ENCODE measurements at regions not wholly inside any gene's neighbourhood (a gene's known extent, or its start where the extent isn't known, plus 50 kb on each side); places are given as distances from the start of the nearest gene placed in this dataset.

DNA sequence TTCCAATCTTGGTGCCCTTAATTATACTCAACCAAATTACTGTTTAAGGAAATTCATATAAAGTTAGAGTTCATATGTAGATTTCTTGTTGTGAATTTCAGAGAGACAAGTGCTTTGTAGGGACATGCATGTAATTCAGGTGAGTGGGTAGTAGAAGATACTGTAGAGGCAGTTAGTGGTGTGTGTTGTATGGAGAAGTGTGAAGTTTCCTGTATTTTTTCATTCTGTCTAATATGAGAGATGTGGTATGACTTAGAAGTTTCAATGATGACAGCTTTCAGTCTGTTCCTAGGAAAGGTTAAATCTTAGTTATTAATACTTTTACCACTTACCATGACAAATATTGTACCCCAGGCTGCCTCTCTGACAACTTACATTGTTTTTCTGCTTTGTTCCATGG lies 294.2 kb downstream of the TDRD3 start:
- TF ChIP-seq POLR2A (IDR thresholded peaks at IDR 0.05), result no peak
- TF ChIP-seq, protein P1, sequence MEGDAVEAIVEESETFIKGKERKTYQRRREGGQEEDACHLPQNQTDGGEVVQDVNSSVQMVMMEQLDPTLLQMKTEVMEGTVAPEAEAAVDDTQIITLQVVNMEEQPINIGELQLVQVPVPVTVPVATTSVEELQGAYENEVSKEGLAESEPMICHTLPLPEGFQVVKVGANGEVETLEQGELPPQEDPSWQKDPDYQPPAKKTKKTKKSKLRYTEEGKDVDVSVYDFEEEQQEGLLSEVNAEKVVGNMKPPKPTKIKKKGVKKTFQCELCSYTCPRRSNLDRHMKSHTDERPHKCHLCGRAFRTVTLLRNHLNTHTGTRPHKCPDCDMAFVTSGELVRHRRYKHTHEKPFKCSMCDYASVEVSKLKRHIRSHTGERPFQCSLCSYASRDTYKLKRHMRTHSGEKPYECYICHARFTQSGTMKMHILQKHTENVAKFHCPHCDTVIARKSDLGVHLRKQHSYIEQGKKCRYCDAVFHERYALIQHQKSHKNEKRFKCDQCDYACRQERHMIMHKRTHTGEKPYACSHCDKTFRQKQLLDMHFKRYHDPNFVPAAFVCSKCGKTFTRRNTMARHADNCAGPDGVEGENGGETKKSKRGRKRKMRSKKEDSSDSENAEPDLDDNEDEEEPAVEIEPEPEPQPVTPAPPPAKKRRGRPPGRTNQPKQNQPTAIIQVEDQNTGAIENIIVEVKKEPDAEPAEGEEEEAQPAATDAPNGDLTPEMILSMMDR (IDR thresholded peaks at IDR 0.05), result no peak
- DNase-seq (ENCODE audit: low spot score in 2 of 2), result no peak
- intact Hi-C loops (cut with DNase I; ENCODE audit: low total_unique reads), result no loop called here

GRCh38 chr13:60690604-60691003 lies 293.6 kb downstream of the TDRD3 start:
- WGBS, 2 donors, result 66 to 67% methylated on average over 6 of the region's 6 CpGs
- no peak overlapping the region for H3K4me3 ChIP-seq (ENCODE audit: low read depth, poor library complexity, severe bottlenecking)
- DNase-seq (ENCODE audit: low spot score in 2 of 2), result no peak
- intact Hi-C loops (cut with DNase I; ENCODE audit: low total_unique reads), result no loop called here
- TF ChIP-seq, protein P1 (IDR thresholded peaks at IDR 0.05), result no peak
- TF ChIP-seq POLR2A (IDR thresholded peaks at IDR 0.05), result no peak

More for the DNA sequence above, 294.2 kb downstream of the TDRD3 start:
- H3K4me3 ChIP-seq (ENCODE audit: low read depth, poor library complexity, severe bottlenecking), result no peak overlapping the region

DNA sequence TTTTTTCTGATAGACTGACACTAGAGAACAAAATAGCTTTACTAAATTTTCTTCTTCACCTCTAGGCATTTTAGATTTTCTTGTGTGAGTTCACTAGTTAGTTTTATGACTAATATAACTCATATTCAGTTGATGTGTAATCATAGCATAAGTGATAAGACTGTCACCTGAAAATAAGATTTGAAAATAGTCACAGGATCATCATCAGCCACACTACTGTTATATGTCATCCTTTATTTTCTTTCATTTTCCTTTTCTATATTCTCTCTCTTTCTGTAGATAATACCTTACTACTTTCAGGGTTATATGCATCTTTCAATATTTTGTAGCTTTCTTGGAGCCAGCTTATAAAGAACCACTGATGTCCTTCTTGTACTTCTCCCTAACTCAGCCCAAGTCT lies 292.6 kb downstream of the TDRD3 start:
- no peak overlapping the region for H3K4me3 ChIP-seq (ENCODE audit: low read depth, poor library complexity, severe bottlenecking)
- intact Hi-C loops (cut with DNase I; ENCODE audit: low total_unique reads), result no loop called here
- TF ChIP-seq, protein P1 (IDR thresholded peaks at IDR 0.05), result no peak
- no peak for TF ChIP-seq POLR2A (IDR thresholded peaks at IDR 0.05)
- DNase-seq (ENCODE audit: low spot score in 2 of 2), result no peak

DNA sequence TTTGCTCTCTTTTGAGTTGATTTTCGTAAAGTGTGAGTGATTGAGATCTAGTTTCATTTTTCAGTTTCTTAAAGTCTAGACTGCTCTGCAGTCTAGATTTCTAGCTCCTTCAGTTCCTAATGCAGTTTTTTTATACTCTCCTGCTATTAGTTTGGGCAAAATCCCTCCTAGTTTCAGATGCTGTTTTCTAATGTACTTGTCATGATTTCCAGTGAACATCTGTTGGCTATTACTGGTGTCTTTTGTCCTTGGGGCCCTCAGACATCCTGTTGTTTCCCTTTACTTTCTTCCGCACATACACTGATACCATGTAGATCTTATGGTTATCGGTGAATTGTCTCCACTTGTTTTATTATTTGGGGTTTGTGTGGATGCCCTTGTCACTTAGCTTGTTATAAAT lies 292.1 kb downstream of the TDRD3 start:
- DNase-seq (ENCODE audit: low spot score in 2 of 2), result no peak
- H3K4me3 ChIP-seq (ENCODE audit: low read depth, poor library complexity, severe bottlenecking), result no peak overlapping the region
- 44 to 60% methylated on average over 3 of the region's 3 CpGs for WGBS, 2 donors
- intact Hi-C loops (cut with DNase I; ENCODE audit: low total_unique reads), result no loop called here
- TF ChIP-seq, protein P1 (IDR thresholded peaks at IDR 0.05), result no peak

DNA sequence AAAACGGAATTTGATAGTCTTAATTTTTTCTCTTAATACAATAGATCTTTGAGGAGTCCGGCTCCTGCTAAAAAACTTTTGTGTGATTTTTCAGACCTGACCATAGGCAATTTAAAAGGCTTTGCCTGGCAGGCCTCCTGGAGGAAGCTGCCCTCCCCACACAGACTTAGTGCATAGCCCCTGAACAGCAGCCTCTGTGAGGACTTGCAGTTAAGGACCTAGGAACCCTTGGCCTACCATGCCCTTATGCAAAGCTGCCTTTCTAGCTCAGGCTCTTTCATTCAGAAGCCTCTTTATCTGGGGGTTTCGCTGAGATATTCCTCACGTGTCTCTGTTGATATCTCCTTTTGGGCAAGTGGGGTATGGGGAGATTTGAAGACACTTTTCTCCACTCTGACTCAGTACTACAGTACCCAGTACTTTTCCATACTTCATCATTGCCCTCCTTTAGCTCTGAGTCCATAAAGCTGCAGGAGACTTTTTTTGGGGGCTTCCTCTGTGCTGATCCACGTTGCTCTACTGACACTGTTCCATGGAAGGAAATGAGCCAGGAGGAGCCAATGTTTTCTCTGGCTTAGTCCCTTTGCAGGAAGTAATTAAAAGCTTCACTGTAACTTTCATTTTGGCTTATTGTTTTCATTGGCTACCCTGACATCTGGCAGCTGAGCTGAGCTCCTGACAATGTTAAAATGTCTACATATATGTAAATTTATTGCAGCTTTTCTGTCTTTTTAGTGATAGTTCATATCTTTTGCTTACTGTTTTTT lies 283.1 kb downstream of the TDRD3 start:
- H3K4me3 ChIP-seq (ENCODE audit: low read depth, poor library complexity, severe bottlenecking), result no peak overlapping the region
- WGBS, 2 donors, result 78% methylated on average over 5 of the region's 5 CpGs
- no peak for DNase-seq (ENCODE audit: low spot score in 2 of 2)
- TF ChIP-seq POLR2A (IDR thresholded peaks at IDR 0.05), result no peak
- TF ChIP-seq, protein P1 (IDR thresholded peaks at IDR 0.05), result no peak
- intact Hi-C loops (cut with DNase I; ENCODE audit: low total_unique reads), result no loop called here

DNA sequence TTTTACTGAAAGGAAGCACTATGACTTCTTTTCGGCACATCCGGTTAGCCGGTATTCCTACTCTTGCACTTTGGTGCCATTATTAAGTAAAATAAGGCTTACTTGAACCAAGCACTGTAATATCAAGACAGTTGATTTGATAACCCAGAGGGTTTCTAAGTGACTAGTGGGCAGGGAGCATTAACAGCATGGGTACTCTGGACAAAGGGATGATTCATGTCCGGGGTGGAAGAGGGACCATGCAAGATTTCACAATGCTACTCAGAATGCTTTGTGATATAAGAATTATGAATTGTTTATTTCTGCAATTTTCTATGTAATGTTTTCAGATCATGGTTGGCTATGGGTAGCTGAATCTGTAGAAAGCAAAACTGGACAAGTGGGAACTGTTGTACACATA lies 282.1 kb downstream of the TDRD3 start:
- TF ChIP-seq, protein P1 (IDR thresholded peaks at IDR 0.05), result no peak
- TF ChIP-seq POLR2A (IDR thresholded peaks at IDR 0.05), result no peak
- WGBS, 2 donors, result 94 to 95% methylated on average over 4 of the region's 4 CpGs
- H3K4me3 ChIP-seq (ENCODE audit: low read depth, poor library complexity, severe bottlenecking), result no peak overlapping the region
- no peak for DNase-seq (ENCODE audit: low spot score in 2 of 2)
- intact Hi-C loops (cut with DNase I; ENCODE audit: low total_unique reads), result no loop called here
